A673 (cell line): ENCODE measurements at regions not wholly inside any gene's neighbourhood (a gene's known extent, or its start where the extent isn't known, plus 50 kb on each side); places are given as distances from the start of the nearest gene placed in this dataset.

ENCODE experiments used
- CTCF ChIP-seq: fragments of 300-800, 200-600 bp; sonication (generic); conservative IDR thresholded peaks from 2 replicates; pipeline ENCODE4 v1.5.1; 2017; ENCODE audit warnings: low read depth, mild to moderate bottlenecking, antibody characterized with exemption, low read length, moderate library complexity, mixed read lengths
- EZH2 ChIP-seq: fragments of 200-600 bp; sonication (generic); IDR thresholded peaks from 2 replicates; pipeline ENCODE4 v1.6.1; 2017; ENCODE audit warnings: borderline replicate concordance, low read depth, mild to moderate bottlenecking, mixed read lengths, antibody characterized with exemption, low read length; ENCODE audit not compliant: poor library complexity, severe bottlenecking

GRCh38 chr21:41585199-41585994 lies 77.4 kb upstream of the TMPRSS2 start:
- TF ChIP-seq CTCF (no peak), EZH2 (no peak)
